ENCODE measurements at regions not wholly inside any gene's neighbourhood (a gene's known extent, or its start where the extent isn't known, plus 50 kb on each side); places are given as distances from the start of the nearest gene placed in this dataset.

GRCh38 chr6:113320653-113321052 lies 536.5 kb upstream of the MARCKS start:
- DNase-seq: no peak

GRCh38 chr6:113326781-113327180 lies 530.4 kb upstream of the MARCKS start:
- no peak for DNase-seq

GRCh38 chr6:113328886-113329381 lies 528.2 kb upstream of the MARCKS start:
- DNase-seq: no peak

DNA sequence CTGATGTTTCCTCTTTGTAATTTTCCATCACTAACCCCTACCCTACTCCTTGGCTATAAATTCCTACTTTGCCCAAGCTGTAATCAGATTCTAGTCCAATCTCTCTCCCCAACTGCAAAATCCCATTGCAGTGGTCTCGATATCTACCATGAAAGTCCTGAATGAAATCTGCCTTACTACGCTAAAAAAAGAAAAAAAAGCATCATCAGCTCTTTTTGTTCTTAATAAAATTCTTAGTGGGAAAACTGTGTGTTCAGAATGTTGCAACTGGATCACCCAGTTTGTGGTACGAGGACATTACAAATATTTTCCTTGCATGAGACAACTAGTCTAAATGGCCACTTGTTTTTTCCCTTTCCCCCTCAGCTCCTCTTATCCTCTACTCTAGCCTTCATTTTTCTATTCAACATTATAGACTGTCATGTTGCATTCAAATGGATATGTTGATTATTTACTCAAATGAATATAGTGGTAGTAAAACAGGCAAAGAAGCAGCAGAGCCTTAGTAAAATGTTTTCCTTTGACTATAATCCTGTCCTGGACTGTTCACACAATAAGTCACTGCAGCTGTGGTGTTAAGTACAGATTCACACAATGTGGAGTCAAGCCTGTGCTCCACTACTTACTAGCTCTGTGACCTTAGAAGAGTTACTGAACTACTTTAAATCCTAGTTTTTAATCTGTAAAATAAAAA lies 527.1 kb upstream of the MARCKS start:
- DNase-seq: no peak

DNA sequence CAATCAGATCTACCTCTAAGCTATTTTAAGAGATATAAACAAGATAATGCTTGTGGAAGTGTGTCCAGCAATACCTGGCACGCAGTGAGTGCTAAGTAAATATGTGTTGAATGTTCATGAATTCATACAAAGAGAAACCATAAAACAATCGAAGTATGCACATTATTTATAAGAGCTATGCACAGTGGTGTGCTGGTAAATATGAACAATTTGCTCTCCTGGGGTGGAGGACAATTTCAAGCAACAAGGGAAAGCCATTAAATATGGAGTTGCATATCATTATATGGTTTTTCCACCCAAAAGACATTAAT lies 526.6 kb upstream of the MARCKS start:
- no peak for DNase-seq

- no peak for DNase-seq
These were observed 526.1 kb upstream of the MARCKS start for GRCh38 chr6:113331021-113331420.

DNA sequence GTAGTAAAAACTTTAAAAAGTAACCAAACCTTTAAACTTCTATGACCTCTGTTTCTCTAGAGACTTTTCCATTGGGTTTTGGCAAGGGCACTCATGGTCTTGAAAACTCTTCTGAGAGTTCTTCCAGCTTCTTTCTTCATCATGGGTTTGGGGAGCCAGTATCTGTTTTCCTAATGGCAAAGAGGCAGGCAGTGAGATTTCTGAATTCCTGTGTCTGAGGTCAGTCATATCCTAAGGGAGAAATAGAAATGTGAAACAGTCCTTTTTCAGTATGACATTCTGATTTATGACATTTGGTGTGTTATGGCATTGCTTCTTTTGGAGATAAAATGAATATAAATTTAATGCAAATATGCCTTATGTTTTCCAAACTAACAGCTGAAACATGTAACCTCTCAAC lies 518.5 kb upstream of the MARCKS start:
- DNase-seq: no peak

DNA sequence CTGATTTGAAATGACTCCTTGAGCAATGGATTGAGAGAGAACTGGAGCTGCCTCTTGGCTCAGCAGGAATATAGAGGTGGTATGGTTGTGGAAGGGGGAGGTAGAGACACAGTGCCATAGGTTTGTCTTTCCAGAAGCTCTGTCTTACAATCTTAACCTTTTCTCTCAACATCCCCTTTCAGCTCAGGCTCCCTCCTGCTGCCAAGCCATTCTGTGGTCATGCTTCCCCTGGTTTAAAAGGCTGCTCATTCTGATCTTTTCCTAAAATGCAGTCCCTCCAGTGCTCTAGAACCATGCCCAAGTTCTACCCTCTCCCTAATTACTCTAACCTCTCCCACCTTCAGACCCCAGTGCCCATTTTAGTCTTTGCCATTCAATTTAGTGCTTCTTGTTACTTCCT lies 517.9 kb upstream of the MARCKS start:
- DNase-seq: no peak

GRCh38 chr6:113340371-113340770 lies 516.8 kb upstream of the MARCKS start:
- no peak for DNase-seq

- DNase-seq: no peak
These were observed 513.2 kb upstream of the MARCKS start for GRCh38 chr6:113343940-113344339.

GRCh38 chr6:113344969-113345368 lies 512.2 kb upstream of the MARCKS start:
- no peak for DNase-seq

- no peak for DNase-seq
These were observed 509.7 kb upstream of the MARCKS start for GRCh38 chr6:113347436-113347835.

DNA sequence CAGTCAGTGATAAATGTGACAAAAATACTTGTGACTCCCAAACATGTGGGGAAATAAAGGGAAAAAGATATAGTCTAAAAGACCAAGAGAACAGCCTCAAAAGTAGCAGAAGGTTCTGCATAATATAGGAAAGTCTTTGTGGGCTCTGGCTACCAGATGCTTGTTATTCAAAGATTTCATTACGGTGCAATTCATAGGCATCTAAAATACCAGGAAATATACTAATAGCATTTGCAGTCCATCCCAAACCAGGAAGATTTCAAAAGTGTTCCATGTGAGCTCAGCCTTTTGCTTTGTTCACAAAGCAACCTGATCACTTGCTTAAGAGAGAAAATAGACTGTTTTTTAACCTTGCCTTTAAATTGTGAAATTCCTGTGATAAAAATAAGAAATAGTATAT lies 506.7 kb upstream of the MARCKS start:
- no peak for DNase-seq

DNA sequence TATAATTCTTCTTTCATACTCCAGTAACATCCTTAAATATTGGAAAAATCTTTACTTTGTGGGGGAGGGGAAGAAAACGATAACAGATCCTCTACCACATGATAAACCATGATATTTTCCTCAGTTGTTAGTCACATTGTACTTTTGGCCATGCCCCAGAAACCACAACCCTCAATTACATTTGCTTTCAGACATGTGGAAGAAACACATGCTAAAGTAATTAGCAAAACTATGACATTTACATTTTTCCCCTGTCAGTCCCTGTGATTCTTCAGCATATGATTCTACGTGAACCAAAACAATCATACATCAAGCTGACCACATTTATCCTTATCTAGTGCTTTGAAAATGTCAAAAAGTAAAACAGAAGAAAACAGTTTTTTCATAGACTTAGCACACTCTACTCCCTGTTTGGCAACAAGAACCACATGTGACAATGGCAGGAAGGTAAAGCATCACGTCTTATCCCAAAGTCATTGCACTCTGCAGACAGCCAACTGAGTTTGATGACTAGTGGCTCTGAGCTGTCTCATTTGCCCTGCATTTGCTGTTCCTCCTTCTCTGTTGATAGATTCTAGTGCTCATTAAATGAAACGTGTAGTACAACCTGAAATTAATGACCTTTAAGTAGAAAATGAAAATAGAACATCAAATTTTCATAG lies 505.8 kb upstream of the MARCKS start:
- DNase-seq: no peak

DNA sequence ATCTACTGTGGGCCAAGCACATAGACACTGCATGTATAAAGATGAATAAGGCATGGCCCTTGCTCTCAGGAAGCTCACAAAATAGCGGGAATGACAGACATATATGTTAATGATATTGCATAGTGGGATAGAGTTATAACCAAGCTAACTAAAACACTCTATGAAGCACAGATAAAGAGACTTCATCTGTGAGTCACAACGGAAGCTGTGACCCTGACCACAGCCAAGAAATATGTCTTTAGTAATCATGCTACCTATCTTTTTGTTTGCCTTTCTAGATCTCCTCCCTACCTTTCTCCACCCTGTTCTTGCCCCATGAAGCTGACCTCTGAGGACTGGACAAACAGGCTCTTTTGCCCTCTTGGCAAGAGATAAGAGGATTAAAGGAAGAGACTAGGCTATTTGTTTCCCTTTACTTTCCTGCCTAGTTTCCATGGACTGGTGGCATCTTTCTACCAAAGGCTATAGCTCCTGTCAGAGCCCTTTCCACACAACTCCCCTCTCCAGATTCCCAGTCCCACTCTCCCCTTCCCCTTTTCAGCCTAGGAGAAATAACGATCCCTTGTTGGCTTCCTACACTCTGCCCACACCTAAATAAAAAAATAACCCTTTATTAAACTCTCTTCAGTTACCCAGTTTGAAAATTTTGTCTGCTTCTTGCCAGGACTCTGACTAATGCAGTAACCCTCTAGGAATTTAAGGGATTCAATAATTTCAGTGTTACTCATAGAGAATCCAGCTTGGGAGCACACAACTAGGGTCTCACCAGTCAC lies 504.9 kb upstream of the MARCKS start:
- DNase-seq: no peak

GRCh38 chr6:113352831-113353230 lies 504.3 kb upstream of the MARCKS start:
- DNase-seq: no peak

- DNase-seq: no peak
These were observed 503.8 kb upstream of the MARCKS start for GRCh38 chr6:113353392-113353791.

- DNase-seq: no peak
These were observed 502.8 kb upstream of the MARCKS start for GRCh38 chr6:113354204-113354895.

- no peak for DNase-seq
These were observed 501.0 kb upstream of the MARCKS start for GRCh38 chr6:113356139-113356538.

DNA sequence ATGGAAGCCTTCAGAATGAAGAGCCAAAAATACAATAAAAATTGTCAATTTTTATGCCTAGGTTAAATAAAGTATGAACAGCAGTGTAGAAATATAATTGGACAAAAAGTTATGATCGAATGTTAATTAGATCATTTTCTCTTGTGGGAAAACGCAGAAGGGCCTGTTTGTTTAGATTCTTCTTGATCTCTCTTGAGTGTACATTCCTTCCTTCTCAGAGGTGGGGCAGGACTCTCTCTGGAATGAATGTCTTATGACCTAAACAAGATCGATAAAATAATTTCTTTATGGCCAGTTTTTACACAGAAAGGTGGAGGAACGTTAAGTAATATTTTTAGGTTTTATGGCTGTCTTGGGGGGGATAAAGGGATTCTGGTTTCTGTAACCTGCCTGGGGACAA lies 500.1 kb upstream of the MARCKS start:
- no peak for DNase-seq

DNA sequence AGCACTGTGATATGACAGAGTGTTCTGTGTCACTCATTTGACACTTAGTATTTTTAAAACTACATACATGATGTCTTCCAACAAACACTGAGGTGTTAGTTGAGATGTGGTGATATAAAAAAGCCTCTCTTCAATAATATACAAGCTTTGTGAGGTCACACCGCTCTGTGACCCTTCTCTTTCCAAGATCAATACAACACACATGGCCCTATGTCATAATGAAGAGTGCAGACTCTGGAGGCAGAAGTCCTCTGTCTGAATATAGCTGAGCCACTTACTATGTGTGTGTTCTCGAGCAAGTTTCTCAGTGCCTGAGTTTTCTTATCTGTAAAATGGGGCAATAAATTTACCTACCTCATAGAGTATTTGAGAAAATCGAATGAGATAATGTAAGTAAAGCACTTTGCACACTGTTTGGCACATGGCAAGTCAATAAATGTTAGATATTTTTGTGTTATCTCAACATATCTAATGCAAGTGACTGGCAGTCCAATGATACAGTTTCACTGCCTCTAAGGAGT lies 499.0 kb upstream of the MARCKS start:
- DNase-seq: no peak

GRCh38 chr6:113359155-113360140 lies 497.7 kb upstream of the MARCKS start:
- DNase-seq: no peak

Measured in NK-92 treated with Interleukin-12 subunit alpha and Interleukin-12 subunit beta, amount 100 ng/mL, for 24 hours (cell line).